NB4 (cell line): ENCODE measurements at regions not wholly inside any gene's neighbourhood (a gene's known extent, or its start where the extent isn't known, plus 50 kb on each side); places are given as distances from the start of the nearest gene placed in this dataset.

Experiments used
- MAX ChIP-seq: IDR thresholded peaks from 2 replicates; pipeline ENCODE4 v1.6.1; 2011; ENCODE audit warnings: low read depth, low read length
- POLR2A ChIP-seq: IDR thresholded peaks from 2 replicates; pipeline ENCODE4 v1.6.1; 2011; ENCODE audit warnings: mild to moderate bottlenecking; ENCODE audit not compliant: insufficient read length; ENCODE audit errors: extremely low read depth
- TF ChIP-seq, protein P1 (sequence below): IDR thresholded peaks from one replicate; pipeline ENCODE4 v1.5.1; 2012; ENCODE audit warnings: low read depth, low read length

DNA sequence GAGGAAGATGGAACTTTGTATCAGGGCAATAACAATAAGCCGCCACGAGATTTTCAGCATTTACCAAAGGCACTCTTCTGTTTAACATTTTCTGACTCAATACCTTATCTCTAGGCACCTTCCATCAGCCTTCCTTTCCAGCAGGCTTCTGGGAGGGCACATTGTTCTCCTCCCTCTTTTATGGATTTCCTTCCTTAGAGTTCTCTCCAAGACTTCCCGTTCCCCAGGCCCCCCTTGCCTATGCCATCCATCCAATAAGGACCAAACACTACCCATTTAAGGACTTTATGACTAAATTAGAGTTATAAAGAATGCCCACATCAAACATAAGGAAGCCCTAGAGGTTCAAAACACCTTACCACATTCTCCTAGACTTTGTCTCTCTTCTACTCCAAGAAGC lies 71.0 kb upstream of the ACP3 start:
- TF ChIP-seq, protein P1, sequence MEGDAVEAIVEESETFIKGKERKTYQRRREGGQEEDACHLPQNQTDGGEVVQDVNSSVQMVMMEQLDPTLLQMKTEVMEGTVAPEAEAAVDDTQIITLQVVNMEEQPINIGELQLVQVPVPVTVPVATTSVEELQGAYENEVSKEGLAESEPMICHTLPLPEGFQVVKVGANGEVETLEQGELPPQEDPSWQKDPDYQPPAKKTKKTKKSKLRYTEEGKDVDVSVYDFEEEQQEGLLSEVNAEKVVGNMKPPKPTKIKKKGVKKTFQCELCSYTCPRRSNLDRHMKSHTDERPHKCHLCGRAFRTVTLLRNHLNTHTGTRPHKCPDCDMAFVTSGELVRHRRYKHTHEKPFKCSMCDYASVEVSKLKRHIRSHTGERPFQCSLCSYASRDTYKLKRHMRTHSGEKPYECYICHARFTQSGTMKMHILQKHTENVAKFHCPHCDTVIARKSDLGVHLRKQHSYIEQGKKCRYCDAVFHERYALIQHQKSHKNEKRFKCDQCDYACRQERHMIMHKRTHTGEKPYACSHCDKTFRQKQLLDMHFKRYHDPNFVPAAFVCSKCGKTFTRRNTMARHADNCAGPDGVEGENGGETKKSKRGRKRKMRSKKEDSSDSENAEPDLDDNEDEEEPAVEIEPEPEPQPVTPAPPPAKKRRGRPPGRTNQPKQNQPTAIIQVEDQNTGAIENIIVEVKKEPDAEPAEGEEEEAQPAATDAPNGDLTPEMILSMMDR = no peak
- no peak for TF ChIP-seq MAX
- TF ChIP-seq POLR2A = no peak
